ENCODE measurements at regions not wholly inside any gene's neighbourhood (a gene's known extent, or its start where the extent isn't known, plus 50 kb on each side); places are given as distances from the start of the nearest gene placed in this dataset.

DNA sequence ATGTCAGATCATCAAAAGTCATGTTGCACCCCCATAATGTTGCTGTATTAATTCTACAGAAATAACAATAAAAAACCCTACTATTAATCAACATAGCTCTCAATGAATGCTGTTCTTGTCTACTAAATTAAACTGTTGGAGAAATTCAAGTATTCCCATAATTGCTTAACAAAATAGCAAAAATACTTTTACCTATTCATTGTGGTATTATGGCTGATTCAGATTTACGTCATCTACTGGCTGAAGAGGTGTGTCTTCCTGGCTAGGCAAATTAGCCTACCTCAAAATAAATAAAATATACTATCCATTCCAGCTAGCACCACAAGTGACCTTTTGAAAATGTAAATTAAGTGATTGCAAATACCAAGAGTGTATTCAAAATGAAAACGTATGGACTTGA, 249.4 kb downstream of the MEIS1 start:
- no peak for DNase-seq (ENCODE audit: low read depth in 1 of 2, low spot score in 1 of 2)
- Histone ChIP-seq H3K9me3 (ENCODE audit: low read depth) (no peaks in the 10 kb centered on the region), H3K36me3 (no peaks in the 10 kb centered on the region), H3K4me1 (ENCODE audit: low read depth) (no peaks in the 10 kb centered on the region), H3K4me3 (no peak overlapping the region), H3K27me3 (no peaks in the 10 kb centered on the region), H3K27ac (no peak overlapping the region)
- TF ChIP-seq, protein P1, sequence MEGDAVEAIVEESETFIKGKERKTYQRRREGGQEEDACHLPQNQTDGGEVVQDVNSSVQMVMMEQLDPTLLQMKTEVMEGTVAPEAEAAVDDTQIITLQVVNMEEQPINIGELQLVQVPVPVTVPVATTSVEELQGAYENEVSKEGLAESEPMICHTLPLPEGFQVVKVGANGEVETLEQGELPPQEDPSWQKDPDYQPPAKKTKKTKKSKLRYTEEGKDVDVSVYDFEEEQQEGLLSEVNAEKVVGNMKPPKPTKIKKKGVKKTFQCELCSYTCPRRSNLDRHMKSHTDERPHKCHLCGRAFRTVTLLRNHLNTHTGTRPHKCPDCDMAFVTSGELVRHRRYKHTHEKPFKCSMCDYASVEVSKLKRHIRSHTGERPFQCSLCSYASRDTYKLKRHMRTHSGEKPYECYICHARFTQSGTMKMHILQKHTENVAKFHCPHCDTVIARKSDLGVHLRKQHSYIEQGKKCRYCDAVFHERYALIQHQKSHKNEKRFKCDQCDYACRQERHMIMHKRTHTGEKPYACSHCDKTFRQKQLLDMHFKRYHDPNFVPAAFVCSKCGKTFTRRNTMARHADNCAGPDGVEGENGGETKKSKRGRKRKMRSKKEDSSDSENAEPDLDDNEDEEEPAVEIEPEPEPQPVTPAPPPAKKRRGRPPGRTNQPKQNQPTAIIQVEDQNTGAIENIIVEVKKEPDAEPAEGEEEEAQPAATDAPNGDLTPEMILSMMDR (IDR thresholded peaks at IDR 0.05; ENCODE audit: low read depth, low read length), result no peak

DNA sequence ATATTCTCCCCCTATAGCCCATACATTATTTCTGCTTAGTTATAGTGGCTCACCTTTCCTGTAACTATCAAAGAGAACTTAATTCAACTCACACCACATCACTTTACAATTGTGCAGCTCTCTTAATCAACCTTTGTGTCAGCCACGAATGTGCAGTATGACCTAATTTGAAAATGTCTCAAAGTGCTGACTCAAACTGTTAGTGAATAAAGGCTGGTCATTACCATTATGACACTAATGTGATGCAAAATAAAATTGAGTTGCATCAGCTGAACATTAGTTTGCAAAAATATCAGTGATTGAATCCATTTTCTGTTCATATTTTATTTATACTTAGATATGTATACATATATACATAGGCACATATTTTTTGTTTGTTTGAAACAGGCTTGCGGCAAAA, 251.8 kb downstream of the MEIS1 start:
- peaks cover 4% of the 10 kb centered on the region for H3K4me1 ChIP-seq (ENCODE audit: low read depth)
- peak in 1 of 2 donors; percentile 6 for DNase-seq (ENCODE audit: low read depth in 1 of 2, low spot score in 1 of 2)
- TF ChIP-seq, protein P1 (IDR thresholded peaks at IDR 0.05; ENCODE audit: low read depth, low read length), result no peak
- H3K4me3 ChIP-seq, result no peak overlapping the region
- no peaks in the 10 kb centered on the region for H3K9me3 ChIP-seq (ENCODE audit: low read depth)
- no peaks in the 10 kb centered on the region for H3K36me3 ChIP-seq
- no peak overlapping the region for H3K27ac ChIP-seq
- no peaks in the 10 kb centered on the region for H3K27me3 ChIP-seq

- no peak overlapping the region for H3K27ac ChIP-seq
- peaks cover 12% of the 10 kb centered on the region for H3K4me1 ChIP-seq (ENCODE audit: low read depth)
- no peak for DNase-seq (ENCODE audit: low read depth in 1 of 2, low spot score in 1 of 2)
- H3K36me3 ChIP-seq, result no peaks in the 10 kb centered on the region
- H3K9me3 ChIP-seq (ENCODE audit: low read depth), result no peaks in the 10 kb centered on the region
- H3K27me3 ChIP-seq, result no peaks in the 10 kb centered on the region
- no peak overlapping the region for H3K4me3 ChIP-seq
- TF ChIP-seq, protein P1 (IDR thresholded peaks at IDR 0.05; ENCODE audit: low read depth, low read length), result no peak
These were observed 254.0 kb downstream of the MEIS1 start for GRCh38 chr2:66688951-66689350.

GRCh38 chr2:66689456-66690051, 254.6 kb downstream of the MEIS1 start:
- Histone ChIP-seq H3K4me1 (ENCODE audit: low read depth) (peaks cover 12% of the 10 kb centered on the region), H3K4me3 (no peak overlapping the region), H3K27ac (no peak overlapping the region), H3K9me3 (ENCODE audit: low read depth) (no peaks in the 10 kb centered on the region), H3K27me3 (no peaks in the 10 kb centered on the region), H3K36me3 (no peaks in the 10 kb centered on the region)
- TF ChIP-seq, protein P1 (IDR thresholded peaks at IDR 0.05; ENCODE audit: low read depth, low read length), result no peak
- no peak for DNase-seq (ENCODE audit: low read depth in 1 of 2, low spot score in 1 of 2)

DNA sequence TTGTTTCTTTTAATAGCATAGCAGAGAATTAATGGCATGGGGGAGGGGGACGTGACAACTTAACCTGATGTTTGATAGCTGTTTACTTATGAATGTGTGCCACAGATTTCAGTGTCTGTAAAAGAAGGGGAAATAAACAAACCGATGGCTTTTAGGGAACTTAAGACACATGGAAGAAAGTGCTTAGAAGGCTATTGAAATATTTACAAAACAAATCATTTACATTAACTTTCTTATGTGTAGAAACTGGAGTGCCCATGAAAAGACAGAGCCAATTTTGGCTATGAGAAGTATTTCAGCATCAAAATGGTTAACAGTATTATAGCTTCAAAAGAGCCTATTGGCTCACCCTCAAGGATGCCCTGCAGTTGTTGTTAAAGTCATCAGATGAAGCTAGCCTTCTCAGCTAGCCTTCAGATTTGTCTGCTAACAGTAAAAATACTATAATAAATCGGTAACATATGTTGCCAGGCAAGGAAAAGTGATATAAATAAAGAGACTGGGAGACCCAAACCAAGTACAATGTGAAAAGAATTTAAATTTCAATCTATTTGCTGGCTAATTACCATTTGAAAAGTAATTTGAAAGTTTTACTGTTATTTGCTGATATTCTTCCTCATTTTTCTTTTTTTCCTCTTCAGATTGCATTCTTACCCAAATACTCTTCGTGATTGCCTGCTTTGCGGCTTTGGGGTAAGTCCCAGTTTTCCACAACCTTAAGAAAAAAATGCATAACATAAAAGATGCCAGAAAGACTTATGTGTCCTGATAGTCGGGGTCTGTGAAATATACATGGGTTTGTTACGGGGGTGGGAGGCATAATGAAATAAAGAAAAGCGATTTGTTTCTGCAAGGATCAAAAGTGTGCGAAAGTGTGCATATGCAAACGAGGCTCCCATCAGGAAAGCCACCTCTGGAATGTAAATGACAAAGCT, 256.4 kb downstream of the MEIS1 start:
- peaks cover 23% of the 10 kb centered on the region for H3K4me1 ChIP-seq (ENCODE audit: low read depth)
- H3K4me3 ChIP-seq, result no peak overlapping the region
- DNase-seq (ENCODE audit: low read depth in 1 of 2, low spot score in 1 of 2), result no peak
- no peaks in the 10 kb centered on the region for H3K27me3 ChIP-seq
- no peaks in the 10 kb centered on the region for H3K36me3 ChIP-seq
- no peak overlapping the region for H3K27ac ChIP-seq
- no peaks in the 10 kb centered on the region for H3K9me3 ChIP-seq (ENCODE audit: low read depth)
- TF ChIP-seq, protein P1 (IDR thresholded peaks at IDR 0.05; ENCODE audit: low read depth, low read length), result no peak

Data from cardiac muscle cell (in vitro differentiated cells and primary cell).